K562 (cell line): ENCODE measurements at regions not wholly inside any gene's neighbourhood (a gene's known extent, or its start where the extent isn't known, plus 50 kb on each side); places are given as distances from the start of the nearest gene placed in this dataset.

Source experiments
- ATAC-seq: fragments of 200-7000 bp; cut with Tn5 transposase; 3 replicates; pipeline ENCODE4 v1.9.1; 2020; ENCODE audit warnings: moderate library complexity
- BruUV-seq: library from RNA; stranded (reverse); fragments of 400-500 nt; replicated peaks from 2 replicates; lab custom pipeline; 2021; lab: Mats Ljungman, UMichigan
- CTCF ChIA-PET: fragments of 300-600 bp; formaldehyde crosslinking; extraction: SDS; loops from one replicate; lab custom pipeline; 2021; ENCODE audit warnings: low intra/inter-chr PET ratio; lab: Yijun Ruan, JAX
- POLR2A ChIA-PET: fragments of 300-600, 350-650 bp; sonication (Branson Sonifier 250); formaldehyde crosslinking; extraction: SDS; loops from one replicate; lab custom pipeline; 2021; ENCODE audit warnings: antibody characterized with exemption, inconsistent platforms; lab: Yijun Ruan, JAX
- DNase-seq, 4 experiments: peaks; one replicate each; pipeline versions ENCODE4 v3.0.0 to v3.0.0-alpha.2; 2011 to 2018; ENCODE audit warnings: low spot score in 3 of 4, mixed read lengths in 3 of 4; ENCODE audit errors: extremely low read depth in 1 of 4
- FAIRE-seq: peaks from 2 replicates; lab custom pipeline; 2011; peaks lifted over from hg19 to GRCh38; lab: Jason Lieb, UNC
- H2AFZ ChIP-seq: 2 replicates; pipeline ENCODE4 v1.6.0; 2011; ENCODE audit warnings: low read depth, low read length, control low read depth, inconsistent platforms
- H3K27ac ChIP-seq: fragments of 200-600 bp; 3 replicates; pipeline ENCODE4 v1.8.0; 2011; ENCODE audit warnings: low read depth, mild to moderate bottlenecking, control low read depth, inconsistent platforms, low read length, moderate library complexity, mixed read lengths; ENCODE audit errors: extremely low read depth
- H3K27me3 ChIP-seq, 2 experiments: fragments of 300-600 bp in 1 of 2; 2 replicates in 1 of 2; 3 replicates in 1 of 2; pipeline versions ENCODE4 v1.6.0 to v1.8.0; 2011; ENCODE audit warnings: inconsistent platforms in 2 of 2, low read length in 2 of 2, mild to moderate bottlenecking in 1 of 2, mixed read lengths in 1 of 2, moderate library complexity in 1 of 2; ENCODE audit not compliant: control insufficient read depth in 2 of 2, insufficient read depth in 2 of 2
- H3K36me3 ChIP-seq: fragments of 300-600 bp; 3 replicates; pipeline ENCODE4 v1.8.0; 2011; ENCODE audit warnings: mild to moderate bottlenecking, low read length, inconsistent platforms; ENCODE audit not compliant: control insufficient read depth, insufficient read depth
- H3K4me1 ChIP-seq, 2 experiments: fragments of 200-600 bp in 1 of 2; replicated peaks in 1 of 2; 2 replicates in 1 of 2; 3 replicates in 1 of 2; pipeline versions ENCODE4 v1.5.1 to v1.8.0; 2011; ENCODE audit warnings: inconsistent platforms in 2 of 2, low read length in 2 of 2, mild to moderate bottlenecking in 1 of 2, mixed read lengths in 1 of 2, moderate library complexity in 1 of 2; ENCODE audit not compliant: control insufficient read depth in 2 of 2, insufficient read depth in 2 of 2
- H3K4me2 ChIP-seq: 2 replicates; pipeline ENCODE4 v1.6.1; 2011; ENCODE audit warnings: low read length, control low read depth, inconsistent platforms, mixed read lengths; ENCODE audit not compliant: insufficient read depth
- H3K4me3 ChIP-seq: fragments of 200-600 bp; sonication (generic), shearing (Covaris generic); 2 replicates; pipeline ENCODE4 v1.5.1; 2016; ENCODE audit warnings: control low read depth, inconsistent platforms
- H3K79me2 ChIP-seq: fragments of 200-600 bp; 3 replicates; pipeline ENCODE4 v1.8.0; 2011; ENCODE audit warnings: low read length, inconsistent platforms; ENCODE audit not compliant: control insufficient read depth, insufficient read depth
- H3K9ac ChIP-seq, 2 experiments: 2 replicates each; pipeline versions ENCODE4 v1.6.0 to v1.6.1; 2011; ENCODE audit warnings: low read depth in 2 of 2, low read length in 2 of 2, control low read depth in 1 of 2, inconsistent platforms in 1 of 2, mild to moderate bottlenecking in 1 of 2, mixed read lengths in 1 of 2; ENCODE audit not compliant: insufficient read depth in 1 of 2
- H3K9me1 ChIP-seq: one replicate; pipeline ENCODE4 v1.6.0; 2011; ENCODE audit warnings: inconsistent platforms, mild to moderate bottlenecking, low read length, moderate library complexity; ENCODE audit not compliant: control insufficient read depth, insufficient read depth
- H3K9me3 ChIP-seq: replicated peaks from 2 replicates; pipeline ENCODE4 v1.5.1; 2011; ENCODE audit warnings: low read depth, low read length, inconsistent platforms; ENCODE audit not compliant: control insufficient read depth, insufficient read depth
- H4K20me1 ChIP-seq: replicated peaks from 2 replicates; pipeline ENCODE4 v1.6.1; 2011; ENCODE audit warnings: low read length, inconsistent platforms, mixed read lengths; ENCODE audit not compliant: control insufficient read depth, insufficient read depth
- ATF2 ChIP-seq: sonication (generic); formaldehyde crosslinking; IDR thresholded peaks from 2 replicates; pipeline ENCODE4 v1.8.1; 2022; ENCODE audit warnings: missing genetic modification reagents
- CHCHD3 ChIP-seq: fragments of 250-450 bp; sonication (Bioruptor Pico); IDR thresholded peaks from 2 replicates; pipeline ENCODE4 v2.1.2; 2022; ENCODE audit warnings: mild to moderate bottlenecking
- GABPB2 ChIP-seq: fragments of 250-450 bp; sonication (Bioruptor Pico); conservative IDR thresholded peaks from 2 replicates; pipeline ENCODE4 v1.5.1; 2021; ENCODE audit warnings: mild to moderate bottlenecking
- KAT7 ChIP-seq: sonication (generic); formaldehyde crosslinking; IDR thresholded peaks from 2 replicates; pipeline ENCODE4 v1.8.0; 2022; ENCODE audit warnings: missing genetic modification reagents, mild to moderate bottlenecking, borderline replicate concordance
- NCOA1 ChIP-seq: fragments of 450-650 bp; IDR thresholded peaks from 2 replicates; pipeline ENCODE4 v1.6.1; 2016; ENCODE audit warnings: low read depth
- TOE1 ChIP-seq, 2 experiments: fragments of 450-650 bp in 1 of 2; sonication (generic) in 1 of 2; formaldehyde crosslinking in 1 of 2; IDR thresholded peaks; 2 replicates each; pipeline versions ENCODE4 v1.7.1 to v1.8.0; 2016 to 2022; ENCODE audit warnings: borderline replicate concordance in 2 of 2, mild to moderate bottlenecking in 2 of 2, antibody characterized with exemption in 1 of 2, inconsistent platforms in 1 of 2, low read depth in 1 of 2, missing genetic modification reagents in 1 of 2, moderate library complexity in 1 of 2
- ZC3H8 ChIP-seq: fragments of 450-650 bp; IDR thresholded peaks from 2 replicates; pipeline ENCODE4 v1.6.1; 2017
- ZFP36 ChIP-seq: fragments of 150-350 bp; IDR thresholded peaks from 2 replicates; pipeline ENCODE4 v1.6.1; 2018; ENCODE audit warnings: low read length, low read depth; ENCODE audit not compliant: partially characterized antibody
- ZNF57 ChIP-seq: fragments of 450-650 bp; formaldehyde crosslinking; IDR thresholded peaks from 2 replicates; pipeline ENCODE4 v1.4.0; 2020; ENCODE audit warnings: mild to moderate bottlenecking, moderate library complexity
- WGBS: fragments of 100-300 bp; shearing (Covaris generic); methylation state at CpG from one replicate; pipeline ENCODE4 v1.1.6; 2016; ENCODE audit warnings: low coverage, mixed read lengths; ENCODE audit not compliant: insufficient coverage; ENCODE audit errors: missing lambda C conversion rate; 5-methylcytosine and 5-hydroxymethylcytosine counted together
- in situ Hi-C: fragments of 300-500 bp; cut with MboI; formaldehyde crosslinking; loops from 4 replicates; pipeline ENCODE4 v1.15.0; 2018; ENCODE audit warnings: inconsistent platforms, mixed read lengths
- intact Hi-C: fragments of 100-400 bp; cut with micrococcal nuclease; formaldehyde crosslinking; loops from 2 replicates; pipeline ENCODE4 v1.14.2; 2022

DNA sequence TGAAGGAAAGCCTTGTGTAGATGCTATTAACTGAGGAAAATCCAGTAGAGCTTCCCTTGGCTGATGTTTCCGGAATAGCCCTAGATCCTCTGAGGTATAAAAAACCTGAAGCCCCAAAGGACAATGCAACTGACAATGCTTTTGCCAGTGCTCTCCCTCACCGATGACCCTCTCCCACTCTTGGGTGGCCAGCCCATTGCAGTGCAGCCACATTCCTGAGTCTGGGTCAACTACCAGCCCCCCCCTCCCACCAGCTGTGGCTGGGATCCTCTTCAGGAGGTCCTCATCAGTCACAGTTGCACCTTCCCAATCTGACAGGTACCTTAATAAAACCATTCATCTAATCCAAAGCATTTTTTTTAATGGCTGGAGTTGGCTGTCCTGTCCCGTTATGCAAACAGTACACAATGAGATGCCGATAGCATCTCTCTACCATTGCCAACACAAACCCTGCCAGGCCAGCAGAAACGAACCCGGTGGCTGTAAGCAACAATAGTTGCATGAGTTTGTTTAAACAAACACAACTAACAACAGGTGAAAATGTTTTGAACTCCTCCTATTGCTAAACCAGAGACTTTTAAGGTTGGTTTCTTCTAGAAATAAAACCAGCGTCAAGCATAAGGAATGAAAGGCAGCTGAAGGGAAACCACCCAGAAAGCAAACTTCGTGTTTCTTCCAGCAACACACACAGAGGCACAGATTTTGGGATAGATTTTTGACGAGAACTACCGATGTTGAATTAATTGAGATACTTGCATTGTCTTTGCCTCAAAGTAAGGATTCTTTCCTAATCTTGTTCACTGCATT is 128.3 kb upstream of the ARHGEF3 start:
- POLR2A ChIA-PET, result interaction anchor here (0.9 kb wide), 1 partner anchor 14 kb away, joined by 3 read pairs; no protein-coding TSS in a partner anchor
- no peak overlapping the region for H3K9ac ChIP-seq
- TF ChIP-seq ZC3H8, result no peak
- TF ChIP-seq ATF2 (CRISPR knock-in tag), result no peak
- no peak for TF ChIP-seq GABPB2
- no peak for TF ChIP-seq TOE1 (IDR thresholded peaks at IDR 0.05; ENCODE audit: borderline replicate concordance)
- TF ChIP-seq TOE1 (CRISPR knock-in tag; IDR thresholded peaks at IDR 0.05; ENCODE audit: borderline replicate concordance, low read depth), result no peak
- no peak for TF ChIP-seq ZFP36
- no peak for TF ChIP-seq CHCHD3 (CRISPR knock-in tag)
- TF ChIP-seq KAT7, result no peak
- TF ChIP-seq ZNF57 (CRISPR knock-in tag), result no peak
- no peak for TF ChIP-seq NCOA1
- H3K27ac ChIP-seq, result no peak overlapping the region
- no peak overlapping the region for H2AFZ ChIP-seq
- H3K79me2 ChIP-seq, result no peaks in the 10 kb centered on the region
- no peaks in the 10 kb centered on the region for H3K4me1 ChIP-seq
- H3K4me2 ChIP-seq, result no peak overlapping the region
- WGBS, result 5% methylated on average over 10 of the region's 10 CpGs
- H3K27me3 ChIP-seq, result no peaks in the 10 kb centered on the region; a peak in 1 of 5 replicates
- in situ Hi-C loops, result no loop called here
- no TSS peak for BruUV-seq
- FAIRE-seq (no peak), ATAC-seq (no peak), DNase-seq (no peak)
- H3K4me3 ChIP-seq, result no peak overlapping the region
- no peaks in the 10 kb centered on the region for H3K9me1 ChIP-seq
- no peaks in the 10 kb centered on the region for H3K36me3 ChIP-seq
- intact Hi-C loops, result no loop called here
- no peaks in the 10 kb centered on the region for H3K9me3 ChIP-seq
- CTCF ChIA-PET, result no interaction called here
- no peaks in the 10 kb centered on the region for H4K20me1 ChIP-seq
